ENCODE measurements at regions not wholly inside any gene's neighbourhood (a gene's known extent, or its start where the extent isn't known, plus 50 kb on each side); places are given as distances from the start of the nearest gene placed in this dataset.

GRCh38 chr15:70343961-70344621 is 246.4 kb upstream of the TLE3 start:
- no peak overlapping the region for H3K27ac ChIP-seq
- no peaks in the 10 kb centered on the region for H3K9me3 ChIP-seq
- peak in 1 of 2 donors; percentile 8 for DNase-seq (ENCODE audit: low spot score in 2 of 2)
- no peak overlapping the region for H3K4me3 ChIP-seq
- H3K4me1 ChIP-seq, result peaks cover 3 to 8% of the 10 kb centered on the region in 2 donors
- H3K27me3 ChIP-seq, result no peaks in the 10 kb centered on the region
- no peak for TF ChIP-seq CTCF (IDR thresholded peaks at IDR 0.05)
- no peak for TF ChIP-seq POLR2A (IDR thresholded peaks at IDR 0.05)
- no peak for TF ChIP-seq POLR2AphosphoS5 (IDR thresholded peaks at IDR 0.05)
- no peaks in the 10 kb centered on the region for H3K36me3 ChIP-seq
- intact Hi-C loops (cut with DNase I; ENCODE audit: low total_unique reads), result no loop called here

DNA sequence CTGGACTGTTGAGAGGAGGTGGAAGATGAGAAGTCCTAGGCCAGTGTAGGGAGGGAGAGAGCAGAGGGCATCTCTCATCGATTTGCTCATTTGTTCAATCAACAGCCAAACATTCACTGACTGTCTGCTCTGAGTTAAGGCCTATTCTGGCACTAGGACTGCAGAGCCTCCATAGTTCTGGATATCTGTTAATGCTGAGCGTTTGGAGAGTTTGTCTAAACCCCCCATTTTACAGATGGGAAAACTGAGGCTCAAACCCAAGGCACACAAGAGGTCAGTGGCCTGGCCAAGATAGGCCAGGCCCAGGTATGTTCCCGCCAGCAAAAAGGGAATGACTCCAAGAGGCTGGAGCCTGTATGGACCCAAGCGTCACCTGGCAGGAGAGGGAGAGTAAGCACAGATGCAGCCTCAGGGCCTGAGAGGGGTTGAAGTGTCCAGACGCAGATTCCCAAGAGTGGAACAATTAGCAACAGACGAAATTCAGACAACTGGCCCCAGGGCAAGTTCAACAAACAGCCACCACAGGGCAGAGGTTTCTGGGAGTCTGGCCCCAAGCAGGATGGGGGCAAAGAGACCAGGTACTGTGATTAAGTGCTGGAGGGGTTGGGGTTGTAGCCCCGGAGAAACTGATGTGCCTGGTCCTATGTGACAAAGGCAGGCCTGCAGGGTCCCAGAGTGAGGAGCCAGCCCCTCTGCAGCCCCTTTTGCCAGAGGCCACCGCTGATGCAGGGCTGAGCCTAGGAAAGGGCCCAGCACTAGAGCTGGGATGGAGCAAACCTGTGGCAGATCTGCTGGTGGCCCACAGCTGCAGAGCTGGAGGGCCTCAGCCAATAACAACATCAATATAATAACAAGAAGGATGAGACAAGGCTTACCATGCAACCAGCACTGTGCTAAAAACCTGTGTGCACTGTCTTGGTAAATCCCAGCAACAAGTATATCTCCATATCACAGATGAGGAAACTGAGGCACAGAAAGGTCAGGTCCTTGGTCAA is 245.1 kb upstream of the TLE3 start:
- TF ChIP-seq POLR2AphosphoS5 (IDR thresholded peaks at IDR 0.05) (no peak), POLR2A (IDR thresholded peaks at IDR 0.05) (no peak), CTCF (IDR thresholded peaks at IDR 0.05) (no peak)
- H3K4me1 ChIP-seq, result no peaks in the 10 kb centered on the region
- peak in 1 of 2 donors; percentile 15 for DNase-seq (ENCODE audit: low spot score in 2 of 2)
- no peaks in the 10 kb centered on the region for H3K27me3 ChIP-seq
- H3K36me3 ChIP-seq, result no peaks in the 10 kb centered on the region
- intact Hi-C loops (cut with DNase I; ENCODE audit: low total_unique reads), result no loop called here
- H3K27ac ChIP-seq, result no peak overlapping the region
- no peaks in the 10 kb centered on the region for H3K9me3 ChIP-seq
- no peak overlapping the region for H3K4me3 ChIP-seq

GRCh38 chr15:70342141-70342540 is 244.4 kb upstream of the TLE3 start:
- no peak for TF ChIP-seq POLR2AphosphoS5 (IDR thresholded peaks at IDR 0.05)
- no peak for TF ChIP-seq CTCF (IDR thresholded peaks at IDR 0.05)
- TF ChIP-seq POLR2A (IDR thresholded peaks at IDR 0.05), result no peak
- Histone ChIP-seq H3K4me3 (no peak overlapping the region), H3K27me3 (no peaks in the 10 kb centered on the region), H3K4me1 (no peaks in the 10 kb centered on the region), H3K27ac (no peak overlapping the region), H3K36me3 (no peaks in the 10 kb centered on the region), H3K9me3 (no peaks in the 10 kb centered on the region)
- intact Hi-C loops (cut with DNase I; ENCODE audit: low total_unique reads), result no loop called here
- peak in 1 of 2 donors; percentile 5 for DNase-seq (ENCODE audit: low spot score in 2 of 2)

GRCh38 chr15:70341566-70341965 is 243.8 kb upstream of the TLE3 start:
- DNase-seq (ENCODE audit: low spot score in 2 of 2), result peak in 1 of 2 donors; percentile 6

More at GRCh38 chr15:70341566-70341965, 243.8 kb upstream of the TLE3 start:
- H3K27me3 ChIP-seq, result no peaks in the 10 kb centered on the region
- H3K4me1 ChIP-seq, result no peaks in the 10 kb centered on the region
- no peaks in the 10 kb centered on the region for H3K9me3 ChIP-seq
- TF ChIP-seq CTCF (IDR thresholded peaks at IDR 0.05) (no peak), POLR2AphosphoS5 (IDR thresholded peaks at IDR 0.05) (no peak), POLR2A (IDR thresholded peaks at IDR 0.05) (no peak)
- H3K27ac ChIP-seq, result no peak overlapping the region
- H3K36me3 ChIP-seq, result no peaks in the 10 kb centered on the region
- no peak overlapping the region for H3K4me3 ChIP-seq
- intact Hi-C loops (cut with DNase I; ENCODE audit: low total_unique reads), result no loop called here
